ENCODE measurements at regions not wholly inside any gene's neighbourhood (a gene's known extent, or its start where the extent isn't known, plus 50 kb on each side); places are given as distances from the start of the nearest gene placed in this dataset.

GRCh38 chr2:181163691-181164090, 183.3 kb downstream of the UBE2E3 start:
- TF ChIP-seq CTCF (IDR thresholded peaks at IDR 0.05; ENCODE audit: low read depth, low read length) (no peak), EZH2phosphoT487 (IDR thresholded peaks at IDR 0.05; ENCODE audit: low read depth) (no peak)
